IMR-90 (cell line): ENCODE measurements at regions not wholly inside any gene's neighbourhood (a gene's known extent, or its start where the extent isn't known, plus 50 kb on each side); places are given as distances from the start of the nearest gene placed in this dataset.
A peak's percentile ranks its signal among the peaks of the same experiment; 100 is the strongest.

Source experiments
- ATAC-seq: fragments of 200-7000 bp; cut with Tn5 transposase; 2 replicates; pipeline ENCODE4 v1.9.1; 2020; ENCODE audit warnings: low read depth, mild to moderate bottlenecking, moderate library complexity
- BruUV-seq: library from RNA; stranded (reverse); fragments of 400-500 nt; replicated peaks from 2 replicates; lab custom pipeline; 2021; lab: Mats Ljungman, UMichigan
- CTCF ChIA-PET: fragments of 300-600 bp; formaldehyde crosslinking; extraction: SDS; loops from one replicate; lab custom pipeline; 2021; ENCODE audit warnings: antibody characterized with exemption; lab: Yijun Ruan, JAX
- POLR2A ChIA-PET: fragments of 300-600 bp; sonication (Branson Sonifier 250); formaldehyde crosslinking; loops from one replicate; lab custom pipeline; 2022; ENCODE audit warnings: antibody characterized with exemption; ENCODE audit not compliant: unreplicated experiment; lab: Charles Lee
- DNase-seq: peaks from one replicate; pipeline ENCODE4 v3.0.0; 2013
- H2AFZ ChIP-seq: replicated peaks from 2 replicates; pipeline ENCODE3; 2013; ENCODE audit warnings: low read length, mild to moderate bottlenecking; ENCODE audit not compliant: poor library complexity
- H2AK5ac ChIP-seq: 2 replicates; pipeline ENCODE4 v1.6.1; 2013; ENCODE audit warnings: low read depth, low read length, inconsistent platforms
- H2AK9ac ChIP-seq: replicated peaks from 2 replicates; pipeline ENCODE3; 2013; ENCODE audit warnings: mild to moderate bottlenecking, low read depth, low read length, moderate library complexity; ENCODE audit not compliant: poor library complexity
- H2BK120ac ChIP-seq: 2 replicates; pipeline ENCODE4 v1.6.1; 2013; ENCODE audit warnings: low read depth, low read length, inconsistent platforms
- H2BK15ac ChIP-seq: 3 replicates; pipeline ENCODE4 v1.6.1; 2013; ENCODE audit warnings: low read depth, low read length, inconsistent platforms
- H2BK20ac ChIP-seq: 2 replicates; pipeline ENCODE4 v1.6.1; 2013; ENCODE audit warnings: low read depth, mild to moderate bottlenecking, inconsistent platforms, low read length, moderate library complexity
- H2BK5ac ChIP-seq: 2 replicates; pipeline ENCODE4 v1.6.1; 2013; ENCODE audit warnings: mild to moderate bottlenecking, low read depth, low read length, inconsistent platforms; ENCODE audit not compliant: poor library complexity, severe bottlenecking
- H3K14ac ChIP-seq: replicated peaks from 2 replicates; pipeline ENCODE4 v1.6.1; 2013; ENCODE audit warnings: low read depth, low read length, inconsistent platforms
- H3K18ac ChIP-seq: 2 replicates; pipeline ENCODE4 v1.6.1; 2013; ENCODE audit warnings: low read depth, low read length, control low read depth
- H3K23ac ChIP-seq: 2 replicates; pipeline ENCODE4 v1.6.1; 2013; ENCODE audit warnings: low read depth, low read length, inconsistent platforms
- H3K27ac ChIP-seq: 2 replicates; pipeline ENCODE4 v1.5.1; 2013; ENCODE audit warnings: mild to moderate bottlenecking, control low read depth, low read length; ENCODE audit not compliant: insufficient read depth
- H3K27me3 ChIP-seq: 2 replicates; pipeline ENCODE4 v1.6.1; 2013; ENCODE audit warnings: low read length; ENCODE audit not compliant: control insufficient read depth, insufficient read depth
- H3K36me3 ChIP-seq: 2 replicates; pipeline ENCODE4 v1.6.1; 2013; ENCODE audit warnings: low read length, mixed read lengths; ENCODE audit not compliant: control insufficient read depth, insufficient read depth
- H3K4ac ChIP-seq: 2 replicates; pipeline ENCODE4 v1.6.1; 2013; ENCODE audit warnings: low read depth, low read length, inconsistent platforms
- H3K4me1 ChIP-seq: 2 replicates; pipeline ENCODE4 v1.6.1; 2013; ENCODE audit warnings: low read length, mixed read lengths; ENCODE audit not compliant: control insufficient read depth, insufficient read depth
- H3K4me2 ChIP-seq: 2 replicates; pipeline ENCODE4 v1.6.1; 2013; ENCODE audit warnings: low read depth, mild to moderate bottlenecking, control low read depth, low read length, moderate library complexity
- H3K4me3 ChIP-seq: 2 replicates; pipeline ENCODE4 v1.5.1; 2013; ENCODE audit warnings: low read depth, mild to moderate bottlenecking, control low read depth, low read length, moderate library complexity; ENCODE audit not compliant: insufficient read depth
- H3K56ac ChIP-seq: 2 replicates; pipeline ENCODE4 v1.6.1; 2013; ENCODE audit warnings: low read length, inconsistent platforms; ENCODE audit not compliant: insufficient read depth; ENCODE audit errors: extremely low read depth
- H3K79me1 ChIP-seq, 2 experiments: 2 replicates each; pipeline ENCODE4 v1.6.1; 2013; ENCODE audit warnings: low read length in 2 of 2, inconsistent platforms in 1 of 2, low read depth in 1 of 2
- H3K9ac ChIP-seq: 2 replicates; pipeline ENCODE4 v1.6.1; 2013; ENCODE audit warnings: low read depth, low read length, control low read depth
- H3K9me1 ChIP-seq: 2 replicates; pipeline ENCODE4 v1.6.1; 2013; ENCODE audit warnings: low read length, inconsistent platforms; ENCODE audit not compliant: insufficient read depth
- H3K9me3 ChIP-seq: 2 replicates; pipeline ENCODE4 v1.6.1; 2013; ENCODE audit warnings: low read length; ENCODE audit not compliant: control insufficient read depth, insufficient read depth
- H4K20me1 ChIP-seq: 2 replicates; pipeline ENCODE4 v1.6.1; 2013; ENCODE audit warnings: low read length, inconsistent platforms; ENCODE audit not compliant: insufficient read depth
- H4K5ac ChIP-seq: 2 replicates; pipeline ENCODE4 v1.6.1; 2013; ENCODE audit warnings: mild to moderate bottlenecking, low read depth, low read length, control low read depth
- H4K8ac ChIP-seq, 2 experiments: 2 replicates each; pipeline ENCODE4 v1.6.1; 2013; ENCODE audit warnings: low read depth in 2 of 2, low read length in 2 of 2, control low read depth in 1 of 2, inconsistent platforms in 1 of 2
- H4K91ac ChIP-seq: 2 replicates; pipeline ENCODE4 v1.6.1; 2013; ENCODE audit warnings: low read depth, low read length, inconsistent platforms; ENCODE audit not compliant: insufficient read depth
- BHLHE40 ChIP-seq: fragments of 150-350 bp; IDR thresholded peaks from 2 replicates; pipeline ENCODE4 v1.6.1; 2016; ENCODE audit warnings: mild to moderate bottlenecking, low read depth, low read length
- CEBPB ChIP-seq: IDR thresholded peaks from 2 replicates; pipeline ENCODE4 v1.6.1; 2012; ENCODE audit warnings: low read depth, low read length, improper control_type of control experiment
- RAD21 ChIP-seq: IDR thresholded peaks from 2 replicates; pipeline ENCODE4 v1.6.1; 2012; ENCODE audit warnings: low read length, improper control_type of control experiment
- RCOR1 ChIP-seq: IDR thresholded peaks from 2 replicates; pipeline ENCODE4 v1.6.1; 2012; ENCODE audit warnings: mild to moderate bottlenecking, low read length, improper control_type of control experiment; ENCODE audit not compliant: insufficient replicate concordance
- SMC3 ChIP-seq: fragments of 150-350 bp; IDR thresholded peaks from 2 replicates; pipeline ENCODE4 v1.6.1; 2016; ENCODE audit warnings: low read depth, mild to moderate bottlenecking, antibody characterized with exemption, low read length, moderate library complexity
- whole genome bisulfite sequencing, 2 experiments: methylation state at CpG; one replicate each; pipeline versions ENCODE4 v1.1.5 to v1.1.7; 2013; ENCODE audit warnings: missing lambda C conversion rate in 2 of 2; ENCODE audit not compliant: insufficient read length in 1 of 2; ENCODE audit errors: extremely low coverage in 2 of 2; 5-methylcytosine and 5-hydroxymethylcytosine counted together
- dilution Hi-C: fragments of 300-500 bp; cut with HindIII; formaldehyde crosslinking; loops from one replicate; pipeline ENCODE4 v1.14.3; 2018; ENCODE audit warnings: low sequenced_read_pairs; ENCODE audit not compliant: unreplicated experiment
- in situ Hi-C: fragments of 300-500 bp; cut with MboI; formaldehyde crosslinking; loops from 3 replicates; pipeline ENCODE4 v1.14.3; 2019; ENCODE audit warnings: low sequenced_read_pairs, inconsistent platforms, mixed read lengths
- intact Hi-C: fragments of 100-400 bp; cut with micrococcal nuclease; formaldehyde crosslinking; loops from 2 replicates; pipeline ENCODE4 v1.10.0; 2022
- TF ChIP-seq, protein P1 (sequence below): conservative IDR thresholded peaks from 2 replicates; pipeline ENCODE4 v1.5.1; 2012; ENCODE audit warnings: mild to moderate bottlenecking, low read depth, low read length, improper control_type of control experiment

DNA sequence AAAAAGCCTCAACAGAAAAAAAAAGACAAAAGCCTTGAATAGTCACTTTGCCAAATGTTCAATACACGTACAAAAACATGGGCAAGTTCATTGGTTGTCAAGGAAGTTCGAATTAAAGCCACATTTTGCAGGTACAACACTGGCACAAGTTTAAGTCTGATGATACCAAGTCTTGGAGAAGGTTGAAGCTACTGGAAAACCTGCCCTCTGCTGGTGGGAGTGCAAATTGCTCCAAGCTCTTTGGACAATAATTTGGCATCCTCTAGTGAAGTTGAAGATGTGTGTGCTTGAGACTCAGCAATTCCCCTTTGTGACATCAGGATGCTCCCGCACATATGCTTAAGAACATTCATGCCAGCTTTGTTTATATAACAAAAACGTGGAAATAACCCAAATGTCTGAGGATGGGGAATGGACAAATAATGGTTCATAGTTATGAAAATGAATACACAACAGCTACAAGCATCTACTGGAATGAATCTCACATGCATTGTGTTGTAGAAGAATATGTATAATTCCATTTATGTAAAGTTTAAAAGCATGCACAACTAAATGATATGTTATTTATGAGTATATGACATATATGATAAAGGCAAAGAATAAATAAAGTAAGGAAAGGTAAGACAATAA is 120.0 kb upstream of the PLPP4 start:
- Histone ChIP-seq H4K5ac (no peak overlapping the region), H3K4me1 (no peaks in the 10 kb centered on the region), H2AK5ac (no peak overlapping the region), H3K9me1 (no peaks in the 10 kb centered on the region), H3K27me3 (no peaks in the 10 kb centered on the region), H2AFZ (no peak overlapping the region), H3K4me3 (no peak overlapping the region), H3K56ac (no peak overlapping the region), H2BK5ac (no peak overlapping the region), H3K27ac (no peak overlapping the region), H3K36me3 (no peaks in the 10 kb centered on the region), H2BK120ac (no peak overlapping the region), H3K23ac (no peak overlapping the region), H2BK20ac (no peak overlapping the region), H2AK9ac (no peak overlapping the region), H3K9me3 (peaks cover 8% of the 10 kb centered on the region), H3K79me1 (no peaks in the 10 kb centered on the region), H3K18ac (no peak overlapping the region), H2BK15ac (no peak overlapping the region), H4K91ac (no peak overlapping the region), H3K4me2 (no peak overlapping the region), H3K9ac (no peak overlapping the region), H4K8ac (no peak overlapping the region), H3K4ac (no peak overlapping the region), H4K20me1 (no peaks in the 10 kb centered on the region), H3K14ac (no peak overlapping the region)
- ChIA-PET CTCF (interaction anchor here (0.5 to 1.2 kb wide), 4 partner anchors 11 to 729 kb away, joined by 3 to 5 read pairs (median 3); no protein-coding TSS in a partner anchor), POLR2A (no interaction called here)
- in situ Hi-C loops (no loop called here), dilution Hi-C loops (no loop called here), intact Hi-C loops (loop anchor here (5.0 to 10.0 kb wide), 2 partner anchors 402 to 650 kb away; no protein-coding TSS in a partner anchor)
- TF ChIP-seq, protein P1, sequence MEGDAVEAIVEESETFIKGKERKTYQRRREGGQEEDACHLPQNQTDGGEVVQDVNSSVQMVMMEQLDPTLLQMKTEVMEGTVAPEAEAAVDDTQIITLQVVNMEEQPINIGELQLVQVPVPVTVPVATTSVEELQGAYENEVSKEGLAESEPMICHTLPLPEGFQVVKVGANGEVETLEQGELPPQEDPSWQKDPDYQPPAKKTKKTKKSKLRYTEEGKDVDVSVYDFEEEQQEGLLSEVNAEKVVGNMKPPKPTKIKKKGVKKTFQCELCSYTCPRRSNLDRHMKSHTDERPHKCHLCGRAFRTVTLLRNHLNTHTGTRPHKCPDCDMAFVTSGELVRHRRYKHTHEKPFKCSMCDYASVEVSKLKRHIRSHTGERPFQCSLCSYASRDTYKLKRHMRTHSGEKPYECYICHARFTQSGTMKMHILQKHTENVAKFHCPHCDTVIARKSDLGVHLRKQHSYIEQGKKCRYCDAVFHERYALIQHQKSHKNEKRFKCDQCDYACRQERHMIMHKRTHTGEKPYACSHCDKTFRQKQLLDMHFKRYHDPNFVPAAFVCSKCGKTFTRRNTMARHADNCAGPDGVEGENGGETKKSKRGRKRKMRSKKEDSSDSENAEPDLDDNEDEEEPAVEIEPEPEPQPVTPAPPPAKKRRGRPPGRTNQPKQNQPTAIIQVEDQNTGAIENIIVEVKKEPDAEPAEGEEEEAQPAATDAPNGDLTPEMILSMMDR = peak; percentile 42
- peak; percentile 35; the same call in 1 of the 2 replicates for TF ChIP-seq RAD21
- TF ChIP-seq CEBPB = no peak
- no peak for TF ChIP-seq RCOR1
- TF ChIP-seq SMC3 = peak; percentile 37
- TF ChIP-seq BHLHE40 = no peak
- 0% methylated on average over 1 of the region's 4 CpGs; no CpG with 5 or more reads in 1 of the 2 experiments for WGBS, 2 experiments
- peak; percentile 11 for DNase-seq
- no TSS peak for BruUV-seq
- no peak for ATAC-seq
